Ovary (tissue), 7 donors: ENCODE measurements at regions not wholly inside any gene's neighbourhood (a gene's known extent, or its start where the extent isn't known, plus 50 kb on each side); places are given as distances from the start of the nearest gene placed in this dataset.
"Not testable (repeated sequence)": the region's sequence is repeated elsewhere in the genome, so short reads cannot be mapped to it uniquely, and the experiment has no call there.

ENCODE experiments used
- DNase-seq, 5 donors: peaks; one replicate each; pipeline ENCODE4 v3.0.0-alpha.2; 2019 to 2020
- H3K27ac ChIP-seq, 2 donors: fragments of 200-600 bp; one replicate each; pipeline versions ENCODE4 v1.5.1 to v1.8.0; 2019 to 2022
- H3K27me3 ChIP-seq: fragments of 200-600 bp; one replicate; pipeline ENCODE4 v1.8.0; 2022
- H3K36me3 ChIP-seq: fragments of 200-600 bp; sonication (generic); one replicate; pipeline ENCODE4 v1.5.1; 2019
- H3K4me1 ChIP-seq: one replicate; pipeline ENCODE4 v1.8.1; 2013; ENCODE audit warnings: mild to moderate bottlenecking, moderate library complexity; ENCODE audit not compliant: insufficient read depth
- H3K4me3 ChIP-seq: fragments of 200-600 bp; sonication (generic); one replicate; pipeline ENCODE4 v1.5.1; 2017
- H3K9me3 ChIP-seq, 2 donors: fragments of 200-600 bp in 1 of 2; sonication (generic) in 1 of 2; one replicate each; pipeline versions ENCODE4 v1.5.1 to v1.8.1; 2013 to 2019; ENCODE audit warnings: mild to moderate bottlenecking in 1 of 2, moderate library complexity in 1 of 2
- EP300 ChIP-seq: sonication (generic); formaldehyde crosslinking; IDR thresholded peaks from one replicate; pipeline ENCODE4 v1.6.1; 2017; ENCODE audit warnings: antibody characterized with exemption
- POLR2A ChIP-seq: fragments of 450-650 bp; IDR thresholded peaks from one replicate; pipeline ENCODE4 v1.6.1; 2017; ENCODE audit warnings: antibody characterized with exemption, mild to moderate bottlenecking, moderate library complexity
- WGBS, 3 donors: extraction: QIAGEN DNeasy Blood & Tissue Kit in 1 of 3; methylation state at CpG; one replicate each; pipeline versions ENCODE4 v1.1.5 to v1.1.7; 2013 to 2017; 5-methylcytosine and 5-hydroxymethylcytosine counted together
- intact Hi-C, 4 donors: fragments of 100-400 bp; cut with DNase I; formaldehyde crosslinking; loops; one replicate each; pipeline versions ENCODE4 v1.11.0 to v1.15.1; 2022 to 2023
- TF ChIP-seq, protein P1 (sequence below), 3 donors: fragments of 450-650 bp in 2 of 3; fragments of 200-600 bp in 1 of 3; IDR thresholded peaks; one replicate each; pipeline versions ENCODE4 v1.5.1 to v1.8.0; 2016 to 2022; ENCODE audit warnings: antibody characterized with exemption in 3 of 3, mild to moderate bottlenecking in 1 of 3
- donor health status: DM: no; HTN: no; CAD: no; lungs with moderate emphysema.
- donor health status: DM: no; HTN: no; CAD: no.
- donor health status: Bipolar disorder and iron deficiency.
- donor health status: DM: no; HTN: no; CAD: no.
- donor health status: DM: yes; HTN: yes; CAD: no.

DNA sequence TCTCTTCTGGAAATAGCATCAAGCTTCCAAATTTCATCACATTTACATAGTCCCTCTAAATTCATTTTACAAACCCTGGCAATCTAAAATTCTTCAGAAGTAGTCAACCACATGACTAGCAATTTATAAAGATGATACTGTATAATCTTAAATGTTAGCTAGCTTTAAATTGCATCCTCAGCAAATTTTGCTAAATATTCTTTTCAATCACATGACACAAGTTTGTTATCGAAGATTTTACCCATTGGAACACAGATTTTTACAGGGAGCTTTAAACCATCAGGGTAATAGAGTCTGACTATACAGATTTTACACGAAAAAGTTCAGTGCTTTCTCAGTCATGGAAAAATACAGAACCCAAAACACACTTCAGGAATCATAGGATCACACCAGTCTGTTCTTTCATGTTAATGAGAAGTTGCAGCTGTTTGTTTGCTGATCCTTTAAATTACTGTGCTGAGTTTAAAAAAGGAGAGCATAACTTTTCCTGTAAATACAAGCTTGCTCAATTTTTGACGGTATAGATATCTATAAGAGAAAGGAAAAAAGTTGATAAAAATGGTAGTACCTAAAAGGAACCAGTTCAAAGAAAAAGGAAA is 445.8 kb upstream of the ADGRB3 start:
- no peak for TF ChIP-seq EP300
- TF ChIP-seq, protein P1, sequence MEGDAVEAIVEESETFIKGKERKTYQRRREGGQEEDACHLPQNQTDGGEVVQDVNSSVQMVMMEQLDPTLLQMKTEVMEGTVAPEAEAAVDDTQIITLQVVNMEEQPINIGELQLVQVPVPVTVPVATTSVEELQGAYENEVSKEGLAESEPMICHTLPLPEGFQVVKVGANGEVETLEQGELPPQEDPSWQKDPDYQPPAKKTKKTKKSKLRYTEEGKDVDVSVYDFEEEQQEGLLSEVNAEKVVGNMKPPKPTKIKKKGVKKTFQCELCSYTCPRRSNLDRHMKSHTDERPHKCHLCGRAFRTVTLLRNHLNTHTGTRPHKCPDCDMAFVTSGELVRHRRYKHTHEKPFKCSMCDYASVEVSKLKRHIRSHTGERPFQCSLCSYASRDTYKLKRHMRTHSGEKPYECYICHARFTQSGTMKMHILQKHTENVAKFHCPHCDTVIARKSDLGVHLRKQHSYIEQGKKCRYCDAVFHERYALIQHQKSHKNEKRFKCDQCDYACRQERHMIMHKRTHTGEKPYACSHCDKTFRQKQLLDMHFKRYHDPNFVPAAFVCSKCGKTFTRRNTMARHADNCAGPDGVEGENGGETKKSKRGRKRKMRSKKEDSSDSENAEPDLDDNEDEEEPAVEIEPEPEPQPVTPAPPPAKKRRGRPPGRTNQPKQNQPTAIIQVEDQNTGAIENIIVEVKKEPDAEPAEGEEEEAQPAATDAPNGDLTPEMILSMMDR (IDR thresholded peaks at IDR 0.05): no peak
- TF ChIP-seq POLR2A: no peak
- Histone ChIP-seq H3K4me3 (no peak overlapping the region), H3K4me1 (no peaks in the 10 kb centered on the region), H3K36me3 (no peaks in the 10 kb centered on the region), H3K27me3 (no peaks in the 10 kb centered on the region), H3K27ac (no peak overlapping the region), H3K9me3 (no peaks in the 10 kb centered on the region)
- intact Hi-C loops: no loop called here
- no peak for DNase-seq
- WGBS, 3 donors: 28 to 36% (median 35%) methylated on average over 3 of the region's 3 CpGs

DNA sequence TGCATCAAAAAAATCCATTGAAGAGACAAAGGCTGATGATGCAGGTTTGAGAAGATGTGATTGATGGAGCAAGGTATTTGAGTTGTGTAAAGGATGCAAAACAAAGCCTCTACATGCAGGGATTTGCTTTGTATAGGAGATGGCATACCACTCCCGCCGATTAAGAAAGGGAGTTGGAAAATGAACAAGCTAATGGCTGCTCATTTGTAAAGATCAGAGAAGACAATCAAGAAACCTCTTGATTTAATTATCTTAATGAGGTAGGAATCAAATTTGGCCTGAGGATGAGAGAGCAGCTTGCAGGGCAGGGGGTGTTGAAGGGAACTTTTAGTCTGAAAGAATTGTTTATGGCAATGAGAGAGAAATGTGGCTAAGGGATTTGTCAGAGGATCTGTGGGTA is 448.2 kb upstream of the ADGRB3 start:
- Histone ChIP-seq H3K9me3 (no peaks in the 10 kb centered on the region), H3K4me1 (no peaks in the 10 kb centered on the region), H3K27me3 (no peaks in the 10 kb centered on the region), H3K36me3 (no peaks in the 10 kb centered on the region), H3K27ac (no peak overlapping the region), H3K4me3 (no peak overlapping the region)
- TF ChIP-seq, protein P1 (IDR thresholded peaks at IDR 0.05): no peak
- TF ChIP-seq POLR2A: no peak
- TF ChIP-seq EP300: no peak
- intact Hi-C loops: no loop called here
- 87 to 94% (median 92%) methylated on average over 2 of the region's 2 CpGs for WGBS, 3 donors
- no peak for DNase-seq

DNA sequence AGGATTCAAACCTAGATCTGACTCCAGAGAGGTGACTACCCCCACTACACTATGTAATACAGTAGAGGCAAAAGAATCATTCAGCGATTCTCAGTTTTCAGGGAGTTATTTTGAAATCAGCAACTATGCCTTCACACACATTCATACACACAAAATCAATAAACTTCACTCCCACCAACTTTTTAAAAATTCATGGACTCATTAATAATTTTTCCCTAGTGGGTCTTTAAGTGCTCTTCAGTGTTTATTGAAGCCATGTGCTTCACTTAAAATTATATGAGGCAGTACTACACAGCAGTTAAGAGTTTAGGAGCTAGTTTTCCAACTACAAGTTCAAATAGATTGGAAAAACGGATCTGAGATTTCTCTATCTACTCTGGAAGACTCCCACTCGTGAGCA is 452.7 kb upstream of the ADGRB3 start:
- 28 to 46% (median 31%) methylated on average over 3 of the region's 3 CpGs for WGBS, 3 donors
- Histone ChIP-seq H3K9me3 (no peaks in the 10 kb centered on the region), H3K4me3 (no peak overlapping the region)

DNA sequence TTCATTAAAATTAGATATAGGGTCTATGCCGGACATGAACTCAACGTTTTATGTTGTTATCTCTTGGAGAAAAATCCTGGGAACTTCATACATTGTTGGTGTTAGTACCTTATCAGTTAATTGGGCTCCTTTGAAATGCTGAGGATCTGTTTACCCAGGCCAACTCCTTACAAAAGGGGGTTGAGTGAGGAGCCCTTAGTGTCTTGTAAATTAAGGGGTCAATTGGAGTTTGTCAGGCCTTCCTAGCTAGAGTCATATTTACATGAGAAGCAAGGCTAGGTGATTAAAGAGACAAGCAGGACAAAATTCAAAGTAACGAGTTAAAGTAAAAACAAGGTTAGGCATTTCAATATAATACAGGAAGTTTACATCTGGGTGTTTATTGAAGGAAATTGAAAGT is 454.1 kb upstream of the ADGRB3 start:
- H3K27ac ChIP-seq, H3K27me3 ChIP-seq, H3K9me3 ChIP-seq, intact Hi-C loops, DNase-seq, H3K4me1 ChIP-seq, H3K4me3 ChIP-seq, H3K36me3 ChIP-seq: not testable (repeated sequence)
- 46 to 53% (median 46%) methylated on average over 3 of the region's 3 CpGs for WGBS, 3 donors

More for the DNA sequence above, 452.7 kb upstream of the ADGRB3 start:
- Histone ChIP-seq H3K27ac (no peak overlapping the region), H3K27me3 (no peaks in the 10 kb centered on the region), H3K36me3 (no peaks in the 10 kb centered on the region), H3K4me1 (no peaks in the 10 kb centered on the region)
- no peak for DNase-seq
- TF ChIP-seq, protein P1 (IDR thresholded peaks at IDR 0.05): no peak
- no peak for TF ChIP-seq POLR2A
- TF ChIP-seq EP300: no peak
- intact Hi-C loops: no loop called here

DNA sequence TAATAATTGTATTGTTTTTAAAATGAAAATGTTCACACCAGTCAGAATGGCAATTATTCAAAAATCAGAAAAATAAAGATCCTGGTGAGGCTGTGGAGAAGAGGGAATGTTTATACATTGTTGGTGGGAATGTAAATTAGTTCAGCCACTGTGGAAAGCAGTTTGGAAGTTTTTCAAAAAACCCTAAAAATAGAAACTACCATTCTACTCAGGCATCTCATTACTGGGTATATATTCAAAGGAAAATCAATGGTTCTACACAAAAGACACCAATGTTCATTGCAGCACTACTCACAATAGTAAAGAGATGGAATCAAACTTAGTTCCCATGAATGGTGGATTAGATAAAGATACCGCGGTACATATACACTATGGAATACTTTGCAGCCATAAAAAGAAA is 461.5 kb upstream of the ADGRB3 start:
- Histone ChIP-seq H3K27ac (no peak overlapping the region), H3K36me3 (no peaks in the 10 kb centered on the region), H3K9me3 (no peaks in the 10 kb centered on the region), H3K4me1 (no peaks in the 10 kb centered on the region), H3K27me3 (no peaks in the 10 kb centered on the region), H3K4me3 (no peak overlapping the region)
- intact Hi-C loops: no loop called here
- 77 to 93% (median 88%) methylated on average over 2 of the region's 2 CpGs for WGBS, 3 donors
- TF ChIP-seq POLR2A (no peak), EP300 (no peak)
- DNase-seq: no peak
